ENCODE measurements at regions not wholly inside any gene's neighbourhood (a gene's known extent, or its start where the extent isn't known, plus 50 kb on each side); places are given as distances from the start of the nearest gene placed in this dataset.
"Not testable (repeated sequence)": the region's sequence is repeated elsewhere in the genome, so short reads cannot be mapped to it uniquely, and the experiment has no call there.

- ChIA-PET POLR2A (no interaction called here), CTCF (interaction anchor here (0.7 kb wide), 1 partner anchor 53 kb away, joined by 12 read pairs; no protein-coding TSS in a partner anchor)
- DNase-seq (ENCODE audit: extremely low spot score) = no peak
- TF ChIP-seq CTBP1 (IDR thresholded peaks at IDR 0.05; ENCODE audit: borderline replicate concordance) (no peak), FOXA1 (IDR thresholded peaks at IDR 0.05) (no peak), ARNT (IDR thresholded peaks at IDR 0.05) (no peak), L3MBTL2 (conservative IDR thresholded peaks at IDR 0.05) (no peak), HDGF (IDR thresholded peaks at IDR 0.05; ENCODE audit: borderline replicate concordance) (no peak), SUZ12 (IDR thresholded peaks at IDR 0.05) (no peak), BHLHE40 (IDR thresholded peaks at IDR 0.05; ENCODE audit: borderline replicate concordance) (no peak), TARDBP (IDR thresholded peaks at IDR 0.05) (no peak), ZNF384 (IDR thresholded peaks at IDR 0.05) (no peak), NFRKB (IDR thresholded peaks at IDR 0.05) (no peak), ELF4 (IDR thresholded peaks at IDR 0.05) (no peak), LEF1 (IDR thresholded peaks at IDR 0.05; ENCODE audit: borderline replicate concordance) (no peak), SP1 (IDR thresholded peaks at IDR 0.05) (no peak)
Observed at GRCh38 chr2:242075168-242075567, 205.6 kb downstream of the RTP5 start.

- CTCF ChIA-PET = no interaction called here
- POLR2A ChIA-PET = no interaction called here
- no peak for DNase-seq (ENCODE audit: extremely low spot score)
- no peak for TF ChIP-seq PKNOX1 (IDR thresholded peaks at IDR 0.05)
- TF ChIP-seq ARNT (IDR thresholded peaks at IDR 0.05) = no peak
- TF ChIP-seq BHLHE40 (IDR thresholded peaks at IDR 0.05; ENCODE audit: borderline replicate concordance) = no peak
- no peak for TF ChIP-seq NFRKB (IDR thresholded peaks at IDR 0.05)
- no peak for TF ChIP-seq SUZ12 (IDR thresholded peaks at IDR 0.05)
- TF ChIP-seq ELF4 (IDR thresholded peaks at IDR 0.05) = no peak
- TF ChIP-seq LEF1 (IDR thresholded peaks at IDR 0.05; ENCODE audit: borderline replicate concordance) = no peak
- no peak for TF ChIP-seq TARDBP (IDR thresholded peaks at IDR 0.05)
- TF ChIP-seq FOXA1 (IDR thresholded peaks at IDR 0.05) = no peak
- TF ChIP-seq HDGF (IDR thresholded peaks at IDR 0.05; ENCODE audit: borderline replicate concordance) = no peak
- no peak for TF ChIP-seq CTBP1 (IDR thresholded peaks at IDR 0.05; ENCODE audit: borderline replicate concordance)
- TF ChIP-seq FOXM1 (IDR thresholded peaks at IDR 0.05; ENCODE audit: borderline replicate concordance) = no peak
Observed at GRCh38 chr2:242075696-242076095, 206.2 kb downstream of the RTP5 start.

- CTCF ChIA-PET; POLR2A ChIA-PET; DNase-seq (ENCODE audit: extremely low spot score): not testable (repeated sequence)
Observed at GRCh38 chr2:242076184-242076583, 206.7 kb downstream of the RTP5 start.

- POLR2A ChIA-PET; CTCF ChIA-PET; DNase-seq (ENCODE audit: extremely low spot score): not testable (repeated sequence)
Observed at GRCh38 chr2:242078426-242078825, 208.9 kb downstream of the RTP5 start.

GRCh38 chr2:242079792-242080191 is 210.3 kb downstream of the RTP5 start:
- POLR2A ChIA-PET; DNase-seq (ENCODE audit: extremely low spot score); CTCF ChIA-PET: not testable (repeated sequence)

- POLR2A ChIA-PET; CTCF ChIA-PET; DNase-seq (ENCODE audit: extremely low spot score): not testable (repeated sequence)
Observed at GRCh38 chr2:242080575-242081214, 211.2 kb downstream of the RTP5 start.

GRCh38 chr2:242084034-242084433 is 214.5 kb downstream of the RTP5 start:
- DNase-seq (ENCODE audit: extremely low spot score); CTCF ChIA-PET; POLR2A ChIA-PET: not testable (repeated sequence)

- CTCF ChIA-PET; POLR2A ChIA-PET; DNase-seq (ENCODE audit: extremely low spot score): not testable (repeated sequence)
Observed at GRCh38 chr2:242085024-242085674, 215.6 kb downstream of the RTP5 start.

- ChIA-PET POLR2A (no interaction called here), CTCF (no interaction called here)
- no peak for TF ChIP-seq ELF4 (IDR thresholded peaks at IDR 0.05)
- TF ChIP-seq FOXK2 (IDR thresholded peaks at IDR 0.05) = no peak
- no peak for DNase-seq (ENCODE audit: extremely low spot score)
Observed at GRCh38 chr2:242085941-242086621, 216.6 kb downstream of the RTP5 start.

- DNase-seq (ENCODE audit: extremely low spot score); CTCF ChIA-PET; POLR2A ChIA-PET: not testable (repeated sequence)
Observed at GRCh38 chr2:242088044-242088443, 218.5 kb downstream of the RTP5 start.

Data from HEK293T (cell line).